GM04503 (cell line): ENCODE measurements at regions not wholly inside any gene's neighbourhood (a gene's known extent, or its start where the extent isn't known, plus 50 kb on each side); places are given as distances from the start of the nearest gene placed in this dataset.
A peak's percentile ranks its signal among the peaks of the same experiment; 100 is the strongest.
"Not testable (repeated sequence)": the region's sequence is repeated elsewhere in the genome, so short reads cannot be mapped to it uniquely, and the experiment has no call there.

Source experiments
- DNase-seq: peaks from one replicate; pipeline ENCODE4 v3.0.0-alpha.2; 2012; ENCODE audit warnings: low read depth

DNA sequence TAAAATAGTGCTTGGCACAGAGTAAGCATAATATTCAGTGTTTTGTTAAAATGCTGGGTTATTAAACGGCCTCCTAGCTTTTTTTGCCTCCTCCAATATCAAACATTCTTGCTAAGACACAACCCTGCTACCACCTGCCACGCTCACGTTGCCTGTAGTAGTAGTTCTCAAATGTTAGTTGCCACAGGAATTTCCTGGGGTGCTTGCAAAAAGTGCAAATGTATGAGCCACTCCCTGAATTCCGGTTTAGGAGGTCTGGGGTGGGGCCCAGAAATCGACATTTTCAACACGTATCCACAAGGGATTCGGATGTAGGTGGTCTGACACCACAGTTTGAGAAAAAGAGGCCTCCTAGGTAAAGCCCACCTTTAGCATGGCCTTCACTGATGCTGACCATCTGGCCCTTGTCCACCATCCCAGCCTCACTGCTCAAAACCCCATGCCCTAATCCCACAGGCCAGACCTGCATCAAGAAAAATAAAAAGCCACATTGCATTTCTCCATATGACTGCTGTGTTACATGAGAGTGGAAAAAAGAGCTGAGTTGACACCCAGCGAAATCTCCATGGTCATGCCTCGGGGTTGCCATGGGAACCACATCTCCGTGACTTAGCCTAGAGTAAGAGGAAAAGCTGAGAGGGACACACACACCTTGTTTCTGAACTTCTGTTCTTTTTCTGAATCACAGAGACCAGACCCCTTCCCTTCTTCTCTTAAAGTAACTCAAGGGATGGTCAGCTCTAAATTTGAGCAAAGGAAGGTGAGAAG, 116.4 kb upstream of the HES1 start:
- DNase-seq: no peak

DNA sequence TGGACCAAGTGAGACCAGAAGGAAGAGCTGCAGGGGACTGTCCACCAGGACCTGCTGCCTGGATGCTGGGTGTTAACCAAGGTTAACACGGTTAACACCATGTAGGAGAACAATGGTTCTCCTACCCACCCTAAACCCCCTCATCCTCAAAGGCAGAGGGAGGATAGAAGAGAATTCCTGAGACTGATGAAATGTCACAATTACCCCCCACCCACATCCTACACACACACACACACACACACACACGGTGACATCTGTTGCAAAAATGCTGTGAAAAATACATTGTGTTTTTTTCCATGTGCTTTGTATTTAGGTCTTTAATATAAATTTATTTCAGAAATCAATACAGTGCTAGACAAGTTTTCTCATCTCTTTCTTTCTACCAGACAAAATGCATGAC, 113.9 kb upstream of the HES1 start:
- DNase-seq: no peak

DNA sequence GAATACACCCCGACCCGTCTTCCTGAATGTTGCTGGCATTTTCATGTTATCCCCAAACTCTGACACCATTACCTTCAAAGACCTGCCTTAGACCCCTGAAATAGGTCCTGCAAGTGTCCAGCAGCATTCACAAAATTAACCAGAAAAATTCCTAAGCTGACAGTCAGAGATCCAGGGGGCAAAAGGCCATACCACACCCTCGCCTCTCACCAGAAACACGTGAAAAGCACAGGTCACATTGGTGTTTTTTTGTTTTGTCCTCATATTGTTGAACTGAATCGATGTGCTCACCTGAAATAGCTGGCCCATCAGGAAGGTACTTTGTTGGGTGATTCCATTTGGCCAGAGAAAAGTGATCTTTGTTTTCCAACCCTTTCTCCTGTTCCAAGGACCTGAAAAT, 113.1 kb upstream of the HES1 start:
- no peak for DNase-seq

DNA sequence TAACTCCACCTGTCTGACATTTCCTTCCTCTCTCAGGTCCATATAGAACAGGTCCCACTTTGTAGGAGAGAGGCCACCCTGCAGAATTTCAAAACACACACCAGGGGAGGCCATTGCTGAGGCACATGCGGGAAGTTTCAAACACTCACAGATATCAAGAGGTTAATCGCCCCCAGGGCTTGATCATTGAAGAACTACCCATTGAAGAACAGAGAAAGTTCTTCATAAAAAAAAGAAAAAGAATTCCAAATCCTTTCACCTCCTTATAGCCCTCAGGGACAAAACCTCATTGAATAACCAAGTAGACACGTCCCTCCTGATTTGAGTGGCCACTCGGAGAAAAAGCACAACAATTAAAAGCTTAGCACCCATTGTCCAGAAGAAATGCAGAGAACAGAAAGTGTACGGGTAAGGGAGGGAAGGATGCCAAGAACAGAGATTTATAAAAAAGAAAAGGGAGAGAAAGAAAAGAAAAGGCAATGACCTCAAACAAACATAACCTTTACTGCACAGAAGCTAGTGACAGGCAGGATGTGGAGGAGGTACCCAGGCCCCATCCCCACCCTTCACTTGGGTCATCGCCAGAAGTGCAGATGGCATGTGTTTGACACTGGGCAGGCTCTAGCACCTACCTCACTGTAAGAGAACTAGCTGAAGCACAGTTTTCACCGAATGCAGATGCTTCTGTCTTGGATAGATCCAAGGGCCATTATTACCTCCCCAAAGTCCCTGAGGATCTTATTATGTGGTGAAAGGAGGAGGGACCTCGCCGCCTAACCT, 112.3 kb upstream of the HES1 start:
- DNase-seq: no peak

DNA sequence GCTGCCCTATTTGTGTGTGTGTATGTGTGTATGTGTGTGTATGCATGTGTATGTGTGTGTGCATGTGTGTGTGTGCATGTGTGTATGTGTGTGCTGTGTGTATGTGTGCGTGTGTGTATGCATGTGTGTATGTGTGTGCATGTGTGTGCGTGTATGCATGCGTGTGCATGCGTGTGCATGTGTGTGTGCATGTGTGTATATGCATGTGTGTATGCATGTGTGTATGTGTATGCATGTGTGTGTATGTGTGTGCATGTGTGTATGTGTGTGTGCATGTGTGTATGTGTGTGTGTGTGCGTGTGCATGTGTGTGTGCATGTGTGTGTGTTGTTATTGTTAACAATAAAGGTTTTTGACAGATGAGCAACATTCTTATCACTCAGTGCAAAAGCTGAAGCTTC, 110.8 kb upstream of the HES1 start:
- no peak for DNase-seq

DNA sequence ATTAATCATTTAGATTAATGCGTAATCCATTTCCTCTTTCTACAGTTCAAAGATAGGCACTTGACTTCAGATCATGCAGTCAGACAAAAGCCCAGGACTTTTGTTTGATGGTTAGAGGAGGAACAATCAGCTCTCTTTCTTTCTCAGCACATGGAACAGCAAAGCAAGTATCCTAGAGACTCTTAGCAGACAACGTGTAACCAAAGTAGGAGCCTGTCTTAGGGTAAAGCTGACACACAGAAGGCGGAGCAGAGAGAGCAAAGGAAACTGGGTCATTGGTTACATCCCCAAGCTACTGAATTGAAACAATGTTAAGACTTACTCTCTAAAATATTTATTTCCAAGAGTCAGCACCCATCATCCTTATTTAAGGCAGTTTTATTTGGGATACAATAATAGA, 110.0 kb upstream of the HES1 start:
- DNase-seq: no peak

DNA sequence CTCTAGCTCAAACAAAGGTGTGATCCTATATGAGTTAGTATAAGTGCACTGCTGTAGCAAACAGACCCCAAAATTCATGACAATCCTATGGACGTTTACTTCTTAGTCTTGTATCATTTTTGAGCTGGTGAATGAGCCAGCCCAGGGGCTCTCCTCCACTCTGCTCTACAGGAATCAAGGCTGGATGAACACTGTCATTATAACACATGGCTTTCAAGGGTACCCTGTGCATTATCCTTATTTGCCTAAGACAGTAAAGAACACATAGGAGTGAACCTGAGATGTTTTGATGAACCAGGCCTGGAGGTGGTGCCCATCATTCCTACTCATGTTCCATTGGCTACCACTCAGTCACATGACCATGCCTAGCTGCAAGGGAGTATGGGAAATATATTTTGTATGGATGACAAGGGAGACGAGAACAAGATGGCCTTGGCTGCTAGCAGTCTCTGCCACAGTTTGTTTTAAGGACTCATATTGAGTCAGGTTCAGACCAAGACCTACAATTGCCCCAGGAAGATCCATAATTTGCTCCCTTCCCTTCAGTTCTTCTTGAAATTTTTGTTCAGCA, 107.4 kb upstream of the HES1 start:
- no peak for DNase-seq

DNA sequence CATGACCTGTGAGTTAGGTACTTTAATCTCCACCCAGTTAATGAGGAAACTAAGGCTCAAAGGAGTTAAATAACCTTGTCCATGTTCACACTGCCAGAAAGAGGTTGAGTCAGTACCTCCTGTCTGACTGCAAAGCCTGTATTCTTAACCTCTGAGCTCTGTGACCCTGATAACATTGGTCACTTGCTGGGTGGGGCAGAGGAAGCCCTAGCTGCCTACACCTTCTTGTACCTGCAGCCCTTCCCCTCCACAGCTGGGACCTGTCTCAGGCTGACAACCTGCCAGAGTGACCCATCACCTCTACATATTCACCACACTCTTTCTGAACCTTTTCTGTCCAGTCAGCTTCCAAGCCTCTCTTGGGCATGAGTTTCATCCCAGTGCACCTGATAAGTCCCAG, 106.1 kb upstream of the HES1 start:
- DNase-seq: no peak

DNA sequence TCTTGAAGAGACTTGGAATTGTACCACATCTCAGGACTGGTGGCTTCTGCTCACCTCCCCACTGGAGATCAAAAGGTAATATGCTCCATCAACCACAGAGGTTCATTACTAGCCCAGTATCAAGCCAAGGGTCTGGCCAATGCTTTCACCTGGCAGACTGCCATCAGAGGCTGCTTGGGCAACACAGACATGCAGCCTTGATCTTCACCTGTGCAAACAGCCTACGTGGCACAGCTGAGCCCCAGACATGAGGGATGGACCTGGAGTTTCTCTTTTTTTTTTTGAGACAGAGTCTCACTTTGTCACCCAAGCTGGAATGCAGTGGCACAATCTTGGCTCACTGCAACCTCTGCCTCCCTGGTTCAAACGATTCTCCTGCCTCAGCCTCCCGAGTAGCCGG, 105.6 kb upstream of the HES1 start:
- DNase-seq: no peak

DNA sequence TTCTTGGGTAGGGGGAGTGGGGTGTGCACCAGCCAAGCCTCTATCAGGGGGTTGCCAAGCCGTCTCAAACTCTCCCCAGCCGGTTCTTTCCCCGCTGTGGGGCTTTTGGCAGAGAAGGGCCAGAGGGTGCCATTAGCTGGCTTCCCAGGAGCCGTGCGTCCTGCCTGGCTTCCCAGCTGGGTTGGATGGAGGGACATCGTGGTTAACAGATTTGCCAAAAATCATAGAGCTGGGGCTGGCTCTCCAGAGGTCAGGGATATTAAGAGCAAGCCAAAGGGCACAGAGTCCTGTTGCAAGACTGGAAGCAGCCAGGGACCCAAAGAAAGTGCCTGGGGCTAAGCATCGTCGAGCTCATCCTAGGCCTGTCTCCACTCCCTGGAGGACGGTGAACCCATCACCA, 104.6 kb upstream of the HES1 start:
- no peak for DNase-seq

DNA sequence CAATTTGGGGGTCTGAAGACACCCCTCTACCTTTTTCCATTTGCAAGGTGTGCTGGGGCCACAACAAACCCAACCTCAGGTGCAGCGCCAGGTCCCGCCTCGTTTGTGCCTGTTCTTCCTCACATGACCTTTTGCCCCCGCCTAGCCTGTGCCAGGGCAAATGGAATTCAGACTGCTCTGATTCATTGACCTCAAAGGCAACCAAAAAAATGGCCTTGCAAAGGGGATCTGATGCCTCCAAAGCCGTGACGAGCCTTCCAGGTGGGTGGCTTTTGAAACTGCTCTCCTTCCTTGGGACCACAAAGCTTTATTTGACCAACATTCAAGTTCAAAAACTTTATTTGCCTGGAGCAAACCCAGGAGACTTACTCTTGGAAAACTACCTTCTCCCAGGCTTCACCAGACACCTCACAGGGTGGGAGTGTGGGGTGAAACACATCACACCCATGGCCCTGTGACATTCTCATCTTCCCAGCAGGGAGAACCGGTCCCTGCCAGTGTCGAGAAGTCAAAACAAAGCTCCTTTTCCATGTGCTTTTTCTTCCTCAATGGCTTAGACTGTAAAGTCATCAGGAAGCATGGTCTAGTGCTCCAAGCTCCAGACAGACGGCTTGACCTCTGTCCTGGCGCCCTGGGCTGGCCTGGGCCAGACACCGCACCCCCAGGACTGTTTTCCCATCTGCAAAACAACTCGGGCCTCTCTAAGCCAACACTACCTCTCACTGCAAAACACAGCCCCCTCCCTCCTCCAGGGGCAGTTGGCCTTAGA, 103.9 kb upstream of the HES1 start:
- DNase-seq: no peak

DNA sequence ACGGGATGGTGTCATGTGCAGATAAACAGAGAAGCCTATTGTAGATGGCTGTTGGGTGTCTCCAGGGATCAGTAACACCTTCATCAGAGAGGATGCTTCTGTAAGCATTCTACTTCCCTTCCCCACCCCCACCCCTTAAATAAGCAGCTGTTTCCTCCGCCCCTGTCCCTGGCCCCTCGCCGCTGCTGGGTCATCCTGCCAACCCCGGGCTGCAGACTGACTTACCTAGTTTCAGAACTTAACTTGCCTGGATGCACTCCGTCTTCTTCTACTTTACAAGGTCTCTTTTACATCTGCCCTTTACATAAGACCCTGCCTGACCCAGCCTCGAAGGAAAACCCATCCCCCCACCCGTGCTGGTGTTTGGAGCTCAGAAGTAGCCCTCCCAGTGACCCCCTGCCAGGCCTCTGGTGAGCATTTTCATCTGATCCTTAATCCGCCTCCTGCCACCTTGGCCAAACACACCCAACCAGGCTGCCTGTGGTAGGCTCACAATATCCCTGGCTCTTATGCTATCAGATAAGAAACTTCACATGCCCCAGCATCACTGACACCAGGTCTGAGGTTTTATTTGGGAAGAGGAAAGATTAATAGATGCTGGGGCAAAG, 103.0 kb upstream of the HES1 start:
- no peak for DNase-seq

DNA sequence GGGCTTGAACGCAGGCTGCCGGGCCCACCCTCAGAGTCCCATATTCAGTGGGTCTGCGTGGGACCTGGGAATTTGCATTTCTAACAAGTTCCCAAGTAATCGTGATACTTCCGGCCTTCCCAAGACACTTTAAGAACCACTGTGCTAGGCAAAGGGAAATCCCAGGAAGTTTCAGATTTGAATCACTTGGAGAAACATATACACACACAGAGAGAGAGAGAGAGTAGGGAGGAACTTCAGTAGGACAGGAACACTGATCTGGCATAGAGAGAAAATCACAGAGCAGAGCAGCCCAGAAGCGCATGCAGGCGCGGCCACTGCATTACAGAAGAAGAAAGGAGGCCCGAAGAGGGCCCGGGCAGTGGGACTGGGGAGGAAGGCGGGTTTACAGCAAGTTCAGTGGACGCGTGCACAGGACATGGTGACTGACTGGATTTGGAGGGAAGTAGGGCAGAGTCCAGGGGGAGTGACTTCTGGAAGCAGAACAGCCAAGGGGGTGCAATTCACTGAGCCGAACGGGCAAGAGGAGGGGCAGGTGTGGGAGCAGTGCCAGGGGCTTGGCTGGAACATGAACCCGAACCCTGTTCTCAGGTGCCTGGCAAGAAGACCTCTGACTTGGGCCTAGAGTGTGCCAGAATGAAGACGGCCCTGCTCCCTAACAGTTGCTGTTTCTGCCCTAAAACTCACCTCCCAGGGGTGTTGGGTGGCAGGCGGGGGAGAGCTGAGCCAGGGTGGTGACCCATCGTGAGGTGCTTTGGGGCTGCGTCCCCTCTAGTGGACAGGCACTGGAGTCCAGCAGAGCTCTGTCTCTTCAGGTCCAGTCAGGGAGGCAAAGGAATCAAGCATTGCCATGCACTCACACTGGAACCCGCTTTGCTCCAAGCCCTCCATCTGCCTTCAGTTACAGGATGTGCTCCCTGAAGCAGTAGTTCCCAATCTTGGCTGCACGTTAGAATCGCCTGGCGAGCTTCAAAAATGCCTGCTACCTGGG, 101.3 kb upstream of the HES1 start:
- DNase-seq: no peak

DNA sequence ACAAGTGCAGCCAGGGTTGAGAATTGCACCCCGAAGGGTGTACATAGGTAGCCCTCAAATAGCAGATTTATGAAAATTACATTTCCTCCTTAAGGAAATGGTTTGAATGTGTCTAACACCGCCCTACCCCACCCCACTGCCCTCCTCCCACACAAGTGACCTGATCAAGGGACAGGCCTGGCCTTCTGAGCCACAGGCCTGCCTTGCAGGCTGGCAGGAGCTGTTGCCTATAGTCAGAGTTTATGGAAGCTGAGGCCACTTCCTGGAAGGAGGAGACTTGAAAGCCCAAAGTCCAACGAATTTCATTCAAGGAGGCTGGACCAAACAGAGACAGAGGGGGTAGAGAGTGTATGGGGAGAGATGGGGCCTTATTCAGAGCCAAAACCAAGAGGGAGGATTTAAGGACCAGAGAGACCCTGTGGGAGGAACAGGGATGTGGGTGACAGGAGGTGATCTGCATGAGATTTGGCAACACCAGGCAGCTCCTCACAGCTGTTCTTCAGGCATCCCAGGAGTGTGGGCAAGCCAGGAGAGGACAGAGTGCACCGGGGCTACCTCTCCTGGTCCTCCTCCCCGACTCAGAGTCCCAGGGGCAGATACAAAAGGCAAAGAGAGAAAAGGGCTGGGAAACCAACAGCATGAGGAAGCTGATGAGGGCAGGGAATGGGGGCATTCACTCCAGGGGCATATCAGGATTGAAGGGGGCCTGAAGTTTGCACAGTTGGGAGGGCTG, 100.4 kb upstream of the HES1 start:
- DNase-seq: no peak

DNA sequence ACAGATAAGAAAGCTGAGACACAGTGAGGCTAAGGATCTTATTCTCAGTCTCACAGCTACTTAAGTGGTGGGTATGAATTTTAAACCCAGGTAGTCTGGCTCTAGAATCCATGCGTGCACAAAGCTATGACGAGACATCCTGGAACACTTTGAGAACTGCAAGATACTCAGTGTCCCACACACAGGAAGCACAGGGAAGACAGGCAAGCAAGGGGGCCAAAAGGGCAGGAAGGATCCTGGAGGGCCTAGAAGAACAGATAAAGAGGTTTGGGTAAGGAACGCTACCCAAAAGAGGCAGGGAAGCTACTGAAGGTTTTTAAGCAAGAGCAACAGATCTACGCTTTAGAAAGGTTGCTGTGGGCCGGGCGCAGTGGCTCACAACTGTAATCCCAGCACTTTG, 99.1 kb upstream of the HES1 start:
- DNase-seq: no peak

DNA sequence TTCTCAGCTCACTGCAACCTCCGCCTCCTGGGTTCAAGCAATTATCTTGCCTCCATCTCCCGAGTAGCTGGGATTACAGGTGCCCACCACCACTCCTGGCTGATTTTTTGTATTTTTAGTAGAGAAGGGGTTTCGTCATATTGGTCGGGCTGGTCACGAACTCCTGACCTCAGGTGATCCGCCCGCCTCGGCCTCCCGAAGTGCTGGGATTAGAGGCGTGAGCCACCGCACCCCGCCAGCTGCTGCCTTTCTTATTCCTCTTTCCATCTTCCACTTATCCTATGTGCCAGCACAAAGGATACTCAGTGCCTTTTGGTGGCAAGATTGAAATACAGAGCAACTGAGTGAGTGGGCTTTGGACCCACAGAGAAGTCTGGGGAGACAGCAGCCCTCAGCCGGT, 97.6 kb upstream of the HES1 start:
- DNase-seq: not testable (repeated sequence)

DNA sequence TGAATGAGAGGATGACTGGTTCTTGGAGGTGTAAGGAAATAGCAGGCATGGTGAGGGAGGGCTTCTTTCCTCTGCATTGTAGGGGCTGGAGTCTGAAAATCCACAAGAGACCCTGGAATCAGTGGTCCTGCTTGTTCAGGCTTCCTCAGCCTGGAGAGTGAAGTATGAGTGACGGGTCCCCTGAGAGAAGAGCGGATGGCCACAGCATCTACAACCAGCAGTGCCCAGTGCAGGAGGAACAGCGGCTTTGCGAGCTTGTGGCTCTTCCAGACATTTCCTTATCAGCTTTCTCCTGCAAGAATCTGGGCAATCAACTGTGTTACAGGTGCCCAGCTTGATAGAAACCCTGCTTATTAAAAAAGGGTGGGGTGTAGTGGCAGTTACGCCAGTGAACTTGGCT, 97.0 kb upstream of the HES1 start:
- DNase-seq: no peak

DNA sequence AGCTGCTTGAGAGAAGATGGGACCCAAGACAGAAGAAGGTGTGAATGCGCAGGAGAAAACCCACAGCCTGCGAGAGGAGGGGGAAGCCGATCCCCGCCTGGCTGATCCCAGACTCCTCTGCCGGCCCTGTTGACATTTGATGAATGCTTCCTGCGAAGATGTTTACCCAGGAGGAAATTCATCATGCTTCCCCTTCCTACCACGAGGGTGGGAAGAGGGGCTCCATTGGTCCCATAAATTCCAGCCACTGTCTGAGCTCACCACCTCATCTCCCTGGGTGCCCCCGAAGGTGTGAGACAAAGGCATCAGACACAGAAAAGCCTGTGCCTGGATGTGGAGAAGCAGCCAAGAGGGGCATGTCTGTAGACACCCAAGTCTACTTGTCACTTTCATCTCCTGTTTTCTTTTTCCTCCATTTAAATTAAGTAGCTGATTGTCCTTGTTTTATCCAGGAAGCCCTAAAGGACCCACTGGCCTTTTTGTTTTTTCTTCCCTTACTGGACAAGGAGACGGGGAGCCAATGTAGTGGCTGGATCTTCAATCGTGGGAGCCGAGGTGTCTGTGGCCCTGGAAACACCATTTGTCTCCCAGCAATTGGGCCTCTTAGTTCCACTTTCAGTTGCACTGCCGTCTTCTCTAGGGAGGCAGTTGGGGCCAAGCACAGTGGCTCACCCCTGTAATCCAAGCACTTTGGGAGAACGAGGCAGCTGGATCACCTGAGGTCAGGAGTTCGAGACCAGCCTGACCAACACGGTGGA, 95.3 kb upstream of the HES1 start:
- no peak for DNase-seq

DNA sequence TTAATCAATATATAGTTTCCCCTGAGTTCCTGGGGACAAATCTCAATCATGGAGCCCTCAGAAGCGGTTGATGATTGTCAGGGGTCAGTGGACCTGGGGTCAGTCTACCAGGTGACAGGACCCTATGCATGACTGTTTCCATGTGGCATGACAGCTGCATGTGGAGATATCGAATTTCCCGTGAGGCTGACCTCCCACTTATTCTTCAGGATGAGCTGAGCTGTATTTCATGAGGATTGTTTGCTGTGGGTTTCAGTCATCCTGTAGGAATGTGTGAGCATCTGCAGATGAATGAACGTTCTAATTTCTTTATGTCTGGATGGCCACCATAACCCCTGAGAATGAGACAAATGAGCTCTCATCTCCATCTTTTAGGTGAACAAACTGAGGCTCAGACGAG, 93.0 kb upstream of the HES1 start:
- DNase-seq: peak; percentile 33

DNA sequence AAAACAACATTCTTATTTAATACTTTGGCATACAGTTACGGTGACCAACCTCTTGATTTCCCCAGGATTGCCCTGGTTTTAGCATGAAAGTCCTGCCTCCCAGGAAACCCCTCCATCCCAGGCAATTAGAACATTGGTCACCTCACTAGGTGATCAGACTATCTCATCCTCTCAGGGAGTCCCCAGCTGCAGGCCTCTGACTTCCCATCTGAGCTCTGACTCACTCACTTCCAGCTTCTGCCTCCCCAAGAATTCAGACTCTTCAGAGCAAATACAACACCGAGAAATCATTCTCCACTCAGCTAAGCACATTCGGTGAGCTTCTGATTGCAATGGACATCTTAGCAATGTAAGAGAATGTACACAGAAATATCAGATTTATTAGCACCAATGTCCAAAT, 92.4 kb upstream of the HES1 start:
- peak; percentile 23 for DNase-seq
